Spleen (tissue), 11 donors: ENCODE measurements at regions not wholly inside any gene's neighbourhood (a gene's known extent, or its start where the extent isn't known, plus 50 kb on each side); places are given as distances from the start of the nearest gene placed in this dataset.
"Not testable (repeated sequence)": the region's sequence is repeated elsewhere in the genome, so short reads cannot be mapped to it uniquely, and the experiment has no call there.

Experiments used
- DNase-seq: peaks from one replicate; pipeline ENCODE4 v3.0.0-alpha.2; 2020
- H3K27ac ChIP-seq, 8 donors: fragments of 200-600 bp; sonication (generic) in 7 of 8; 1 replicate in 4 of 8; 2 replicates in 4 of 8; pipeline versions ENCODE4 v1.5.0 to v1.8.0; 2016 to 2021; ENCODE audit warnings: inconsistent platforms in 4 of 8, mild to moderate bottlenecking in 4 of 8, moderate library complexity in 1 of 8
- H3K27me3 ChIP-seq, 7 donors: fragments of 200-600 bp; sonication (generic) in 6 of 7; replicated peaks in 1 of 7; 1 replicate in 4 of 7; 2 replicates in 3 of 7; pipeline versions ENCODE4 v1.5.0 to v1.8.0; 2016 to 2021; ENCODE audit warnings: inconsistent platforms in 3 of 7, mild to moderate bottlenecking in 1 of 7
- H3K36me3 ChIP-seq, 6 donors: fragments of 200-600 bp; sonication (generic) in 5 of 6; 1 replicate in 4 of 6; 2 replicates in 2 of 6; pipeline versions ENCODE4 v1.5.0 to v1.8.0; 2016 to 2021; ENCODE audit warnings: inconsistent platforms in 2 of 6
- H3K4me1 ChIP-seq, 6 donors: fragments of 200-600 bp; sonication (generic) in 5 of 6; 1 replicate in 3 of 6; 2 replicates in 3 of 6; pipeline versions ENCODE4 v1.5.0 to v1.8.0; 2016 to 2021; ENCODE audit warnings: inconsistent platforms in 3 of 6
- H3K4me3 ChIP-seq, 8 donors: fragments of 200-600 bp; sonication (generic) in 7 of 8; 1 replicate in 4 of 8; 2 replicates in 4 of 8; pipeline versions ENCODE4 v1.5.0 to v1.8.0; 2016 to 2021; ENCODE audit warnings: inconsistent platforms in 4 of 8, mild to moderate bottlenecking in 4 of 8, moderate library complexity in 2 of 8
- H3K9me3 ChIP-seq, 8 donors: fragments of 200-600 bp; sonication (generic) in 7 of 8; 1 replicate in 4 of 8; 2 replicates in 4 of 8; pipeline versions ENCODE4 v1.5.0 to v1.8.0; 2016 to 2021; ENCODE audit warnings: inconsistent platforms in 4 of 8
- CTCF ChIP-seq, 11 experiments: fragments of 200-600 bp in 7 of 11; fragments of 450-650 bp in 4 of 11; sonication (generic) in 4 of 11; IDR thresholded peaks in 8 of 11; conservative IDR thresholded peaks in 3 of 11; 1 replicate in 7 of 11; 2 replicates in 4 of 11; pipeline versions ENCODE4 v1.4.0 to v1.8.0; 2016 to 2021; ENCODE audit warnings: antibody characterized with exemption in 11 of 11, inconsistent platforms in 4 of 11, mild to moderate bottlenecking in 1 of 11
- POLR2A ChIP-seq, 3 donors: fragments of 450-650 bp; IDR thresholded peaks; one replicate each; pipeline ENCODE4 v1.5.1; 2017; ENCODE audit warnings: antibody characterized with exemption in 3 of 3, mild to moderate bottlenecking in 1 of 3
- POLR2AphosphoS5 ChIP-seq, 3 donors: sonication (generic); formaldehyde crosslinking; IDR thresholded peaks; one replicate each; pipeline ENCODE4 v1.5.1; 2017; ENCODE audit warnings: antibody characterized with exemption in 3 of 3
- WGBS, 5 donors: extraction: QIAGEN DNeasy Blood & Tissue Kit in 3 of 5; methylation state at CpG; one replicate each; pipeline versions ENCODE4 v1.1.5 to v1.1.7; 2013 to 2018; 5-methylcytosine and 5-hydroxymethylcytosine counted together
- intact Hi-C: fragments of 100-400 bp; cut with DNase I; formaldehyde crosslinking; loops from one replicate; pipeline ENCODE4 v1.15.0; 2023; ENCODE audit warnings: low total_unique reads
- donor health status: healthy with polysubstance abuse.
- donor health status: DM: no; HTN: no; CAD: no; lungs with moderate emphysema.
- donor health status: DM: no; HTN: no; CAD: no.
- donor health status: Bipolar disorder and iron deficiency.
- donor health status: healthy.
- donor health status: DM: no; HTN: no; CAD: no.
- donor health status: DM: yes; HTN: yes; CAD: no.

GRCh38 chr6:25205629-25206028 is 73.5 kb upstream of the CARMIL1 start:
- no peak for TF ChIP-seq POLR2A (IDR thresholded peaks at IDR 0.05)
- no peak for TF ChIP-seq POLR2AphosphoS5 (IDR thresholded peaks at IDR 0.05)
- no peak for TF ChIP-seq CTCF (IDR thresholded peaks at IDR 0.05 in 8 of 11, conservative IDR thresholded peaks at IDR 0.05 in 3 of 11)
- intact Hi-C loops, result no loop called here

GRCh38 chr6:25207453-25208155 is 71.6 kb upstream of the CARMIL1 start:
- H3K36me3 ChIP-seq, H3K4me1 ChIP-seq, DNase-seq, intact Hi-C loops, H3K27me3 ChIP-seq, H3K27ac ChIP-seq, H3K4me3 ChIP-seq: not testable (repeated sequence)
- WGBS, 5 donors, result 52 to 74% (median 62%) methylated on average over 2 to 5 of the region's 5 CpGs
- peaks cover 0 to 22% (median 11%) of the 10 kb centered on the region in 8 donors for H3K9me3 ChIP-seq

More at GRCh38 chr6:25205629-25206028, 73.5 kb upstream of the CARMIL1 start:
- H3K36me3 ChIP-seq, result no peaks in the 10 kb centered on the region
- no peak overlapping the region for H3K27ac ChIP-seq
- H3K4me3 ChIP-seq, result no peak overlapping the region
- no peak for DNase-seq
- no peaks in the 10 kb centered on the region for H3K4me1 ChIP-seq
- H3K9me3 ChIP-seq, result peaks cover 0 to 22% (median 11%) of the 10 kb centered on the region in 8 donors
- no peaks in the 10 kb centered on the region for H3K27me3 ChIP-seq

GRCh38 chr6:25215881-25216280 is 63.3 kb upstream of the CARMIL1 start:
- TF ChIP-seq CTCF (IDR thresholded peaks at IDR 0.05 in 8 of 11, conservative IDR thresholded peaks at IDR 0.05 in 3 of 11) (no peak), POLR2A (IDR thresholded peaks at IDR 0.05) (no peak), POLR2AphosphoS5 (IDR thresholded peaks at IDR 0.05) (no peak)
- no peak overlapping the region for H3K4me3 ChIP-seq
- DNase-seq, result no peak
- H3K4me1 ChIP-seq, result no peaks in the 10 kb centered on the region
- H3K36me3 ChIP-seq, result no peaks in the 10 kb centered on the region
- no peaks in the 10 kb centered on the region for H3K27me3 ChIP-seq
- intact Hi-C loops, result no loop called here
- 92 to 97% (median 97%) methylated on average over 7 of the region's 7 CpGs for WGBS, 5 donors
- peaks cover 0 to 4% (median 0%) of the 10 kb centered on the region in 8 donors for H3K9me3 ChIP-seq
- no peak overlapping the region for H3K27ac ChIP-seq

- no peaks in the 10 kb centered on the region for H3K4me1 ChIP-seq
- 84 to 97% (median 93%) methylated on average over 2 of the region's 2 CpGs for WGBS, 5 donors
- intact Hi-C loops, result no loop called here
- no peaks in the 10 kb centered on the region for H3K36me3 ChIP-seq
- H3K4me3 ChIP-seq, result no peak overlapping the region
- H3K9me3 ChIP-seq, result peaks cover 0 to 4% (median 0%) of the 10 kb centered on the region in 8 donors
- no peak for DNase-seq
- H3K27ac ChIP-seq, result no peak overlapping the region
- no peaks in the 10 kb centered on the region for H3K27me3 ChIP-seq
- no peak for TF ChIP-seq CTCF (IDR thresholded peaks at IDR 0.05 in 8 of 11, conservative IDR thresholded peaks at IDR 0.05 in 3 of 11)
- no peak for TF ChIP-seq POLR2AphosphoS5 (IDR thresholded peaks at IDR 0.05)
- TF ChIP-seq POLR2A (IDR thresholded peaks at IDR 0.05), result no peak
Observed at GRCh38 chr6:25217302-25217701, 61.9 kb upstream of the CARMIL1 start.
